Peyer's patch (tissue), 4 donors: ENCODE measurements at regions not wholly inside any gene's neighbourhood (a gene's known extent, or its start where the extent isn't known, plus 50 kb on each side); places are given as distances from the start of the nearest gene placed in this dataset.

Source experiments
- POLR2A ChIP-seq, 2 donors: fragments of 450-650 bp; IDR thresholded peaks; one replicate each; pipeline ENCODE4 v1.5.1; 2017; ENCODE audit warnings: antibody characterized with exemption in 2 of 2, mild to moderate bottlenecking in 2 of 2, moderate library complexity in 2 of 2
- TF ChIP-seq, protein P1 (sequence below), 6 experiments: fragments of 450-650 bp in 4 of 6; fragments of 200-600 bp in 2 of 6; sonication (generic) in 1 of 6; IDR thresholded peaks; one replicate each; pipeline ENCODE4 v1.5.1; 2017 to 2019; ENCODE audit warnings: antibody characterized with exemption in 6 of 6, mild to moderate bottlenecking in 3 of 6, moderate library complexity in 1 of 6

GRCh38 chr17:74152591-74153455, 50.7 kb upstream of the RPL38 start:
- TF ChIP-seq POLR2A (IDR thresholded peaks at IDR 0.05): no peak
- TF ChIP-seq, protein P1, sequence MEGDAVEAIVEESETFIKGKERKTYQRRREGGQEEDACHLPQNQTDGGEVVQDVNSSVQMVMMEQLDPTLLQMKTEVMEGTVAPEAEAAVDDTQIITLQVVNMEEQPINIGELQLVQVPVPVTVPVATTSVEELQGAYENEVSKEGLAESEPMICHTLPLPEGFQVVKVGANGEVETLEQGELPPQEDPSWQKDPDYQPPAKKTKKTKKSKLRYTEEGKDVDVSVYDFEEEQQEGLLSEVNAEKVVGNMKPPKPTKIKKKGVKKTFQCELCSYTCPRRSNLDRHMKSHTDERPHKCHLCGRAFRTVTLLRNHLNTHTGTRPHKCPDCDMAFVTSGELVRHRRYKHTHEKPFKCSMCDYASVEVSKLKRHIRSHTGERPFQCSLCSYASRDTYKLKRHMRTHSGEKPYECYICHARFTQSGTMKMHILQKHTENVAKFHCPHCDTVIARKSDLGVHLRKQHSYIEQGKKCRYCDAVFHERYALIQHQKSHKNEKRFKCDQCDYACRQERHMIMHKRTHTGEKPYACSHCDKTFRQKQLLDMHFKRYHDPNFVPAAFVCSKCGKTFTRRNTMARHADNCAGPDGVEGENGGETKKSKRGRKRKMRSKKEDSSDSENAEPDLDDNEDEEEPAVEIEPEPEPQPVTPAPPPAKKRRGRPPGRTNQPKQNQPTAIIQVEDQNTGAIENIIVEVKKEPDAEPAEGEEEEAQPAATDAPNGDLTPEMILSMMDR (IDR thresholded peaks at IDR 0.05): no peak
